ENCODE measurements at regions not wholly inside any gene's neighbourhood (a gene's known extent, or its start where the extent isn't known, plus 50 kb on each side); places are given as distances from the start of the nearest gene placed in this dataset.

DNA sequence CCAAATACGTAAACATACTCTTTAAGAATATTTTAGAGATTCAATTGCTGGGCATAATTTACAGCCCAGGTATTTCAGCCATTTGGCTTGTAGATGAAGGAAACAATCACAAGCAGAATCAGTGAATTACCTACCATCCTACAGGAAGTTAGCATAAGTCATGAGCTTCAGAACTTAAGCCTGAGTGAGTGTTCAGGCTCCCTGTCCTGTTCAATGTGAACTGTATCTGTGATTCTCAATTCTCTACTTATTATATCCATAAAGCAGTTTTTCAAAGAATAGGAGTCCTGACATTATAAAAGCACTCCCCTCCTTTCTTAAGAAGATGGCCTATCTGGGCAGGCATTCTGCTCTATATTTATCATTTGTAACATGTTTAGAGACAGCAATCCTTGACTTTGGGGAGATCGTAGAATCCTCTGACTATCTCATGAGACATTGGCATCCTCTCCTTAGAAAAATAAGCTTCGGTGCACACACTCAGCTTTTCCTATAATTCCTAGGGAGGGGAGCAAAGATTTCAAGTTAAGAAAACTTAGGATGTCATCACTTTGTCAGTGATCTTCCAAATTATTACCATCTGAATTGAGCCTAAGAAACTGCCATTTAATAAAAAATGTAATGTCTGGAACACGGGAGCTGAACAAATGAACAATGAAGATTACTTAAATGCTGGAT, 645.2 kb upstream of the IGFBP3 start:
- DNase-seq (ENCODE audit: extremely low read depth in 1 of 11, low read depth in 9 of 11, low spot score in 4 of 11) = no peak

DNA sequence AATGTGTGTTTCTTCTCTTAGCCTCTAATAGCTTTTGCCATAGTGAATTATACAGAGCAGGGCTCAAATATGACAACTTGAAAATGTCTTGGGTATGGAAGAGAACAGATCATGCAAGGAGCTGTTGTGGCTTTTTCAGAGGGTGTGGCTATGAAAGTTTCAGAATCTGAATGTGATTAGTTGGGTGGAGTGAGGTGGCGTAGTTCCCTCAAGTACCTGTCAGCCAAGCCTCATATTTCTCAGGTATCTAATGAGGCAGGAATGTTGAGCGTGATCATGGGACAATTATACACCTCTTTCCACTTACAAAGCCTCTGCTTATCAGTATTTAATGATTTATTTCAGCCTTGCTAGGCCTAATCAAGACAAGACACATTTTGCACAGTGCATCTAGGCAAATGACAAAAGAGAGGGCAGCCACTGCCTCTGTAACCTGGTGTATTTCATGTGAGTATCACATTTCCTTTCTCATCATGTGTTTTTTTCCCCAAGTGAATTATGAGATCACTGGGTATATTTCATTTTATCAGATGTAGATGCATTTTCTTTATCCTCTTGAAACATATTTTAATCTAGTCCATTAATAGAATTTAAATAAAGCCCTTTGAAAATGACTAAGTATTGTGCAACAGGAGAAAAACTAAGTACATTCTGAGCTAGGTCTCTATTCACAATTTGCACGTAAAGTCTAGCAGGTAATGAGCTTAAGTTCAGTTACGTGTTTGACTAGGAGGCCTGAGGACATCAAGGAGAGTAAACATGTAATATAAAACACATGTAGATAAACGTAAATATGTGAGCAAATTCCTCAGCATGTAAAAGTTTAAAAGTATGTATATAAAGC, 644.4 kb upstream of the IGFBP3 start:
- no peak for DNase-seq (ENCODE audit: extremely low read depth in 1 of 11, low read depth in 9 of 11, low spot score in 4 of 11)

DNA sequence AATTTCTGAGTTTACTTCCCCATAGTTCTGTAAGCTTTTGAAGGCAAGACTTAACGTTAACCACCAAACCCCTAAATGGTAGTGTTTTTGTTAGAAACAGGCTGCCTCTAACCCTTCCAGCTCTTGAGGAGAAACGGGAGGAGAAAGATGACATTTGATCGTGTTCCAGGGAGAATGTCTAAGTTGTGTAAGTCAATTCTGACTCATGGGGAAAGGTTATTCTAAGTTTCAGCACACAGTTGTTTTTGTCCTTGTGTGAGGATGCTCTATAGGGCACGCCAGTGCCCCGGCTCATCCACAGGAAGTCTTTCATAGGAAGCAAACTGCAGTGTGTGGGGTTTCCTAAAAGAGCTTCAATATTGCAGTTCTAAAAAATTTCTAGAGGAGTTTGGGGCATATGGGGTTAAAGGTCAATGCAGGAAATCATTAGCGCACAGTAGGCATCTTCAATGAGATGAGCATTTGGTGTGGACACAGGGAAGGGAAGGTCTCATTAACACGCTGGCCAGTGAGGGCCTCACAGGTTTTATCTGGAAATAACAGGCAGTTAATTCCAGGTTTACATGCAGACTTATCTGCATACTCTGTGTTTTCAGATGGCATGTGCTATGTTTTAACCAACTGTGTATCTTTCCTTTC, 638.2 kb upstream of the IGFBP3 start:
- no peak for DNase-seq (ENCODE audit: extremely low read depth in 1 of 11, low read depth in 9 of 11, low spot score in 4 of 11)

GRCh38 chr7:46558482-46559193, 637.6 kb upstream of the IGFBP3 start:
- no peak for DNase-seq (ENCODE audit: extremely low read depth in 1 of 11, low read depth in 9 of 11, low spot score in 4 of 11)

DNA sequence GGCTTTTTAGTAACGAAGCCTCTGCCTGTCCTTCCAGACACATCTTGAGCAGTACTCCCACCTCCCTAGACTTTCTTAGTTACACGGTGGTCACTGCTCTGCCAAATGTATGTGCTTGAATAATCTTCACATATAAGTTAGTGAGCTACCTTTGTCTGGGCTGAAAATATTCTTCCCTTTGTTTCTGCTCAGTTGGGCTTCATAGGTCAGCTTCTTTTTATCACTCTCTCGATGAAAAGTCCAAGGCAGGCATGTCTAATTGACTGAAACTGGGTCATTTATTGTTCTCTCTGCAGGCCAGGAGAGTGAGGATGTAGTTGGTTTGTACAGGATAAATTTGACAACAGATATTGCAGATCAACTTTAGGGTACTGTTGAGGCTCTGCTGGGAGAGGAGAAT, 636.7 kb upstream of the IGFBP3 start:
- no peak for DNase-seq (ENCODE audit: extremely low read depth in 1 of 11, low read depth in 9 of 11, low spot score in 4 of 11)

GRCh38 chr7:46557295-46557711, 636.2 kb upstream of the IGFBP3 start:
- DNase-seq (ENCODE audit: extremely low read depth in 1 of 11, low read depth in 9 of 11, low spot score in 4 of 11) = peak in 4 of 11 donors; percentile 42 to 63 (median 58)

- no peak for DNase-seq (ENCODE audit: extremely low read depth in 1 of 11, low read depth in 9 of 11, low spot score in 4 of 11)
Measured at GRCh38 chr7:46554688-46555422, 633.8 kb upstream of the IGFBP3 start.

DNA sequence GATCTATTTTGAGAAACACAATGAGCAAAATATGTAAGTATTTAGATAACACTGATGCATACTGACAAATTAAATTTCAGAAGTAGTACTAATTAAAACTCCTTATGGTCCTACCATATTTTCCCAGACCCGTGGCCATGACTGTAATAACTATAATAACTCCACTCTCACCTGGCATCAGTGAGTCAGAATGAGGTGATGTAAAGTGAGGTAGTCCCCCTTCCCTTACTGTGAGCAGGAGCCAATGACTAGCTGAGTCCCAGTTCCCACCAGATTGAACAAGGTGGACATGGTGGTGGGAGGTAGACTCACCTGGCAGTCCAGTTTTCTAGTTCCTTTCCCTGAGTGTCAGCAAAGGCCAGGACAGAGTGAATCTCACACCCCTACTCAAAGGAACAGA, 630.5 kb upstream of the IGFBP3 start:
- DNase-seq (ENCODE audit: extremely low read depth in 1 of 11, low read depth in 9 of 11, low spot score in 4 of 11) = no peak

GRCh38 chr7:46550864-46551263, 629.8 kb upstream of the IGFBP3 start:
- no peak for DNase-seq (ENCODE audit: extremely low read depth in 1 of 11, low read depth in 9 of 11, low spot score in 4 of 11)

GRCh38 chr7:46549892-46550639, 629.0 kb upstream of the IGFBP3 start:
- no peak for DNase-seq (ENCODE audit: extremely low read depth in 1 of 11, low read depth in 9 of 11, low spot score in 4 of 11)

- no peak for DNase-seq (ENCODE audit: extremely low read depth in 1 of 11, low read depth in 9 of 11, low spot score in 4 of 11)
Measured at GRCh38 chr7:46549347-46549746, 628.3 kb upstream of the IGFBP3 start.

- DNase-seq (ENCODE audit: extremely low read depth in 1 of 11, low read depth in 9 of 11, low spot score in 4 of 11) = no peak
Measured at GRCh38 chr7:46547044-46547443, 626.0 kb upstream of the IGFBP3 start.

- no peak for DNase-seq (ENCODE audit: extremely low read depth in 1 of 11, low read depth in 9 of 11, low spot score in 4 of 11)
Measured at GRCh38 chr7:46545790-46546189, 624.7 kb upstream of the IGFBP3 start.

GRCh38 chr7:46544396-46545008, 623.4 kb upstream of the IGFBP3 start:
- no peak for DNase-seq (ENCODE audit: extremely low read depth in 1 of 11, low read depth in 9 of 11, low spot score in 4 of 11)

DNA sequence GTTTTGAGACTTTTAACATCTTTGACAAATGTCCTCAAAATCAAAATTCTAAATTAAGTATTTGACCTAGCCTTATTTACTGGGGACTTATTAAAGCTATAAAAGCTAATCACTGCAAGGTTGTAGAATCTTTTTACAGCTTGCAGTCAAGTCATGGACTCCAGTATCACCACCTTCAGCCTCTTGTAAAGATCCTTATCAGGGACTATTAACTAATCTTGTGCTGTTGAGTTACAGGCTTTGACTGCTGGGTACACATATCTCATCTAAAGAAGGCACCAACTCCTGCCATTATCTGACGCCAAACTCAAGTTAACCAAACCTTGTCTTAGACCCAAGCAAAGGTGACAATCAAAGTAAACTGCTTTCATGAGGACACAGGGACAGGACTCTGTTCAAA, 621.0 kb upstream of the IGFBP3 start:
- no peak for DNase-seq (ENCODE audit: extremely low read depth in 1 of 11, low read depth in 9 of 11, low spot score in 4 of 11)

DNA sequence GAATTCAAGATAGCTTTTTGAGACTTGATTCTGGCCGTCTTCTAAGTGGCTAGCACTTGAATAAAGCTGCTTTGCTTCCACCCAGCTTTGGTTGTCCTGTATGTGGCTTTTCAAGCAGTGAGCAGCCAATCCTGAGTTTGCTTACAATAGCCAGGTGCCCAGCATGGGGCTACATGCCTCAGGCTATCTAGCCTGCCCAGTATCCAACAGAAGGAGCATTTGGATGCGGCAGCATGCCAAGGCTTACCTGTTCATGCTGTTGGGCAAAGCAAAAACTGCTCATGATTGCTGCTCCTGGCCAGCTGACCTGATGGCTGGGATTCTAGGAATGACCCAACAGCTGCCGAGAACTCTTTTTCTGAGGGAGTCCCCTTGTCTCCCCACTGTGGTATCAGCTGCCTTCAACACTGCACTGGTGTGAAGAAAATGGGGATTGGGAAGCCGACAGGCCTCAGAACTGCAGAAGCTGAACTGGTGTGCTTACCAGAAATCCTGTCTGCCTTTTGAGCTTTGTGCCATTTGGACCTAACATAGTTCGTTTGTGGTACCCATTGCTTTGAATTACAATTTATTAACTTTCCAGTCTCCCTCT, 618.9 kb upstream of the IGFBP3 start:
- DNase-seq (ENCODE audit: extremely low read depth in 1 of 11, low read depth in 9 of 11, low spot score in 4 of 11) = no peak

GRCh38 chr7:46537191-46537905, 616.3 kb upstream of the IGFBP3 start:
- DNase-seq (ENCODE audit: extremely low read depth in 1 of 11, low read depth in 9 of 11, low spot score in 4 of 11) = no peak

Data from renal cortex interstitium (tissue), 11 donors.